K562 (cell line): ENCODE measurements at regions not wholly inside any gene's neighbourhood (a gene's known extent, or its start where the extent isn't known, plus 50 kb on each side); places are given as distances from the start of the nearest gene placed in this dataset.

Experiments used
- CHD1 ChIP-seq: fragments of 200-600 bp; sonication (generic); IDR thresholded peaks from one replicate; pipeline ENCODE4 v1.6.1; 2012; ENCODE audit warnings: mild to moderate bottlenecking, moderate library complexity, low read length, inconsistent platforms
- ETV1 ChIP-seq: fragments of 450-650 bp; conservative IDR thresholded peaks from 2 replicates; pipeline ENCODE4 v1.6.1; 2016; ENCODE audit warnings: missing genetic modification characterization, control low read depth, low read depth, missing compliant biosample characterization
- HDAC3 ChIP-seq: fragments of 450-650 bp; IDR thresholded peaks from 2 replicates; pipeline ENCODE4 v1.6.1; 2018; ENCODE audit warnings: borderline replicate concordance, mild to moderate bottlenecking, moderate library complexity; ENCODE audit not compliant: partially characterized antibody
- KDM1A ChIP-seq, 2 experiments: fragments of 450-650 bp; IDR thresholded peaks; 2 replicates each; pipeline ENCODE4 v1.6.1; 2016; ENCODE audit warnings: mild to moderate bottlenecking in 2 of 2
- PCBP1 ChIP-seq: fragments of 200-400 bp; formaldehyde crosslinking; IDR thresholded peaks from 2 replicates; pipeline ENCODE4 v1.6.1; 2018; ENCODE audit warnings: mild to moderate bottlenecking, low read depth, low read length; ENCODE audit not compliant: poor library complexity, severe bottlenecking
- REST ChIP-seq, 2 experiments: fragments of 450-650 bp; formaldehyde crosslinking in 1 of 2; IDR thresholded peaks; 2 replicates each; pipeline versions ENCODE4 v1.4.0 to v1.6.1; 2014 to 2020; ENCODE audit warnings: mild to moderate bottlenecking in 2 of 2, borderline replicate concordance in 1 of 2, low read depth in 1 of 2
- SMAD3 ChIP-seq: fragments of 450-650 bp; formaldehyde crosslinking; conservative IDR thresholded peaks from 2 replicates; pipeline ENCODE4 v1.4.0; 2020; ENCODE audit warnings: mild to moderate bottlenecking
- SMC3 ChIP-seq: conservative IDR thresholded peaks from 2 replicates; pipeline ENCODE4 v1.6.1; 2011; ENCODE audit warnings: low read depth, low read length, improper control_type of control experiment; ENCODE audit not compliant: insufficient read depth
- TEAD2 ChIP-seq: fragments of 450-650 bp; IDR thresholded peaks from 2 replicates; pipeline ENCODE4 v1.6.1; 2016; ENCODE audit warnings: missing genetic modification characterization, control low read depth, missing compliant biosample characterization
- ZC3H8 ChIP-seq: fragments of 450-650 bp; IDR thresholded peaks from 2 replicates; pipeline ENCODE4 v1.6.1; 2017
- TF ChIP-seq, protein P1 (sequence below): sonication (generic); formaldehyde crosslinking; IDR thresholded peaks from 2 replicates; pipeline ENCODE4 v1.8.0; 2022; ENCODE audit warnings: mild to moderate bottlenecking, missing genetic modification reagents, borderline replicate concordance

DNA sequence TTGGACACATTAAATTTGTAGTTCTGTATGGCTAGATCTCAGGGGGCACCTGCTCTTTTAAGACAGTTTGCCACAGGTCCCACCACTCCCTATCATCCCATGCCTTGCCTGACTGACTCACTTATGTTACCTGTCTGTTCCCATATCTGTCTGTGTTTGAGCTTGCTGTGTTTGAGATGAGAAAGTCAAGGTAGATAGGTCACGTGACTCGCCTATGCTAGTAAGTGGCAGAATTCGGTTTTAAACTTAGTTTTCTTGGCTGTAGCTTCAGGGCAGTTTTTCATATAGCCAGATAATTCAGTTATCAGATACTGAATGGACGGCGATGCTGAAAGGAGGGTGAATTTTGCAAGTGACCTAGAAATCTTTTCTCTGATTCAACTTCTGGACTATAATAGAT is 348.4 kb downstream of the RPS24 start (continued):
- TF ChIP-seq TEAD2 (no peak), KDM1A (IDR thresholded peaks at IDR 0.05) (no peak), HDAC3 (no peak), ETV1 (no peak), SMAD3 (no peak), REST (IDR thresholded peaks at IDR 0.05; ENCODE audit: borderline replicate concordance) (no peak), REST (CRISPR knock-in tag; IDR thresholded peaks at IDR 0.05; ENCODE audit: low read depth) (no peak), CHD1 (no peak), PCBP1 (no peak), ZC3H8 (no peak), SMC3 (no peak)
- TF ChIP-seq, protein P1, sequence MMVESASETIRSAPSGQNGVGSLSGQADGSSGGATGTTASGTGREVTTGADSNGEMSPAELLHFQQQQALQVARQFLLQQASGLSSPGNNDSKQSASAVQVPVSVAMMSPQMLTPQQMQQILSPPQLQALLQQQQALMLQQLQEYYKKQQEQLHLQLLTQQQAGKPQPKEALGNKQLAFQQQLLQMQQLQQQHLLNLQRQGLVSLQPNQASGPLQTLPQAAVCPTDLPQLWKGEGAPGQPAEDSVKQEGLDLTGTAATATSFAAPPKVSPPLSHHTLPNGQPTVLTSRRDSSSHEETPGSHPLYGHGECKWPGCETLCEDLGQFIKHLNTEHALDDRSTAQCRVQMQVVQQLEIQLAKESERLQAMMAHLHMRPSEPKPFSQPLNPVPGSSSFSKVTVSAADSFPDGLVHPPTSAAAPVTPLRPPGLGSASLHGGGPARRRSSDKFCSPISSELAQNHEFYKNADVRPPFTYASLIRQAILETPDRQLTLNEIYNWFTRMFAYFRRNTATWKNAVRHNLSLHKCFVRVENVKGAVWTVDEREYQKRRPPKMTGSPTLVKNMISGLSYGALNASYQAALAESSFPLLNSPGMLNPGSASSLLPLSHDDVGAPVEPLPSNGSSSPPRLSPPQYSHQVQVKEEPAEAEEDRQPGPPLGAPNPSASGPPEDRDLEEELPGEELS, result no peak
